GM21423 (cell line): ENCODE measurements at regions not wholly inside any gene's neighbourhood (a gene's known extent, or its start where the extent isn't known, plus 50 kb on each side); places are given as distances from the start of the nearest gene placed in this dataset.
A peak's percentile ranks its signal among the peaks of the same experiment; 100 is the strongest.

Source experiments
- ATAC-seq: cut with Tn5 transposase; IDR thresholded peaks from one replicate; pipeline ENCODE4 v1.9.1; 2021; ENCODE audit warnings: mild to moderate bottlenecking, moderate library complexity; ENCODE audit not compliant: unreplicated experiment

GRCh38 chr2:58578276-58578675 lies 337.2 kb upstream of the FANCL start:
- ATAC-seq = no peak

GRCh38 chr2:58574873-58575272 lies 333.7 kb upstream of the FANCL start:
- ATAC-seq = no peak

- ATAC-seq = no peak
These were observed 331.6 kb upstream of the FANCL start for GRCh38 chr2:58572731-58573130.

DNA sequence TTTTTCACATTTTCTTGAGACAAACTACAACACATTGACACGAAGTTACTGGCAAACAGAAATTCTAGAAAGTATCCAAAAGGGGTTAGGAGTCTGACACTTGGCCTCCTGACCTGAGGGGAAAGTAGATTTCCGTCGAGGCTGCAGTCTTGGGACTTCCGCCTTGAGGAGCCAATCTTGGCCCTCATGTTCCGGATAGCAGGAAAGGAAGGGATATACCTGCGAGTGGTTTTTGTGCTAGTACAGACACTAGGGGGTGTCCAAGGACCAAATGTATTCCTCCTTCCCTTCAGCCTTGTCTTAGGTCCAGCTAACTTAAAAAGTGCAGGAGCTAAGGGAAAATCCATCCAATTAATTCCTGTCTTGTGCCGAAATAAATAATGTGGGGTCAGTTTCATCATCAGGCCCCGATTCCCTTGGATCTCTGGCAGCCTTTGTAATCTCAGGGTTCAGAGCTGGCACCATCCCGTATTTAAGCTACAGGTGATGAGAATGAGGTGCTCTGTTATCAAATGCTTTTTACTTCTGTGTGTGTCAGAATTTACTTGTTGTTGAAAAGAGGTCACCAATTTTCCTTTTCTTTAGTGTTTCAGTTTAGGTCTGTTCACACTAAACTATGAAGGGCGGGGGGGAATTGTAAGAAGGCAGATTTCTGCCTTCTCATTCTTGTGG lies 330.2 kb upstream of the FANCL start:
- ATAC-seq = peak; percentile 88

GRCh38 chr2:58569475-58570185 lies 328.5 kb upstream of the FANCL start:
- ATAC-seq = no peak

DNA sequence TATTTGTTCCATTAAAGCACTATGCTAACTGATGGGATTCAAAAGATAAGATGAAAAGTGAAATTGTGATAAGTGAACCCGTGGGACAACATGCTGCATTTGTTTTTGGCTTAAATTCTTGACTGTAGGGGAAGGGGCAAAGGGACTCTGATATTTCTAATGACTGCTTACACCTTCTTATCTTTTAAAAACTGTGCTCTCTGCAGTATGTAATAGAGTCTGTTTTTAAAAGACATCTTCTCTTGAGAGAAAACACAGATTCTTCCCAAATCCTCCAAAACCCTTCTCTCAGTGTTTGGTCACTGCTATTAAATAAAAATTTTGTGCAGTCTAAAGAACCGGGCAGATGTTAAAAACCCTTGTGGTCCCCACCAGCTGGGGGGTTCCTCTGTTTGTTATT lies 327.8 kb upstream of the FANCL start:
- no peak for ATAC-seq

GRCh38 chr2:58562276-58562675 lies 321.2 kb upstream of the FANCL start:
- no peak for ATAC-seq

- ATAC-seq = no peak
These were observed 319.4 kb upstream of the FANCL start for GRCh38 chr2:58560531-58560930.

DNA sequence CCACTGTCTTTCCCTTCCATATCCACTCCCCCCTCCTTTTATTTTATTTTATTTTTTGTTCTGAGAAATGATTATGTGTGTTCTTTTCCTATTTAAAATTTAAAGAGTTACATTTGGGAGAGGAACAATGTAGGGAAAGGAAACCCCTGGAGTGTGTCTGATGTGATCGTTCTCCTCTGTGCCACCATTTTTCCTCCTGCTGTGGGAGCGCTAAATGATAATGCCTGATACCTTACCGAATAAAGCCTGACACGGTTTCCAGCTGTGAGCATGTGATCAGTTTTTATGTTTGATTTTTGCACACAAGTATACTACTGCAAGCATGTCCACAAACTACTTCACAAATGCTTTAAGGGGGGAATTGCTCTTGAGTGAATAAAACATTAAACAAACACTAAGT lies 317.8 kb upstream of the FANCL start:
- ATAC-seq = no peak

DNA sequence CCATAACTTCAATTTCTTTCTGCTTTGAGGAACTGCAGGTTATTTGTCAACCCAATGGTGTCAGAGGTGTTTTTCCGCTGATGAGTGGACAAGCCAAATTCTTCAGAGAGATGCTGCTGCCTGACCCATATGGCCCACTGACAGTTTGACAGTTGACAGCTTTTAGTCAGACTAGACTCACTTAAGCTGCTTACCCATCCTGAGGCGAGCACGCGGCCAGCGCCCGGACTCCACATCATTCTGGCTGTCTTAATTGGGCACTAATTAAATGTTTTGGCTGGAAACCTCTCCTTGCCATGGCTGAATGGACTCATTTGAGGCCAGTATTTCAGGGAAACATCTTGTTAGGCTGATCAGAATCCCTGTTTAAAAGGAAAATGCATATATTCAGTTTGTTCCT lies 316.1 kb upstream of the FANCL start:
- no peak for ATAC-seq

DNA sequence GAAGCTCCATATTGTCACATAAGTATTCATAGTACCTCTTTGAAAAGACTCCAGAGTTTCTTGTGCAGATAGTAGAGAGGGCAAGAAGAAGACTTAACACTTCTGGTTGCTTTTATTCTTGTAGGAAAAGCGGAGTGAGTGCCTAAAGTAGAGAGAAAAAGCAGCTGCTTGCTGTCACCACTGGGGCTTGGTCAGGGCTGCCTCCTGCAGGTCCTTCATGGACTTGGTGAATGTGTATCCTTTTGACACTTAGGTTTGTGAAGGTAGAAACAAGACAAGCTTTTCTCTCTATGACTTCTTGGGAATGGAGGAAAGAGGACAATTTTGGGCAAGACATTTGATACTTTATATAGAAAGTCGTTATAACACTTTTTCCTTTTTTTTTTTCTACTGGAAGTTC lies 312.8 kb upstream of the FANCL start:
- no peak for ATAC-seq

DNA sequence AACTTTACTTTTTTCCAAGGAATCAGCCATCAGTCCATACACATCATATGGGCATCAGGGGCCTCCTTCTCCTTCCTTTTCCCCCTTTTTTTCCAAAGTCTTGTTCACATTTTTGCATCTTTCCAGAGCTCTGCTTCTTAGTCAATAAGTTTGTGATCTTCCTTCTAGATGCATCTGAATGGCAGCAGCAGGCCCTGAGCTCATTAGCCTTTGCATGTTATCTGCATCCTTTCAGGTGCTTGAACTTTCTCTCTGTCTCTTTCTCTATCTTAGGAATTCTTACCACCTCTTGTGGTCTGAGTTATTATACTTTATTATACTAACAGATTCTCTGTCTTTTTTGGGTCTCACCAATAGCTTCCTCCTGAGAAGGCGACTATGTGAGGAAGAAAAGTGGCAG lies 312.4 kb upstream of the FANCL start:
- no peak for ATAC-seq

GRCh38 chr2:58545300-58546280 lies 304.5 kb upstream of the FANCL start:
- no peak for ATAC-seq

DNA sequence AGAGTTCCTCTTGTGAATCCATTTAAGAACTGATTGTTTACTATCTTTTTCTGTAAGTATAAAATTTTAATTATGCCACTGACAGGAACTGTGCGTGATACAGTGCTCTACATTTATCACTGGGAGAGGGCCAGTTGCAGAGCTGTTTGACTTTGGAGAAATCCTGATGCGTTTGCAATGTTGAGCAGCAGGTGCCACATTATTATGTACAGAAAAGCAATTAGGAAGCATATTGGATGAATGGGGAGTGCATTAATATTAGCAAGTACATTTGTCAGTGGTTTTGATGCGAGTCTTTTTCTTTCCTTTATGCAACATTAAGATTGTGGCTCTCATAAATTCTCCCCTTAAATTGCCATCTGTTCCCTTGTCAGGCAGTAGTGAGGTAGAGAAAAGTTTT lies 302.3 kb upstream of the FANCL start:
- ATAC-seq = no peak

GRCh38 chr2:58541511-58541910 lies 300.4 kb upstream of the FANCL start:
- no peak for ATAC-seq

DNA sequence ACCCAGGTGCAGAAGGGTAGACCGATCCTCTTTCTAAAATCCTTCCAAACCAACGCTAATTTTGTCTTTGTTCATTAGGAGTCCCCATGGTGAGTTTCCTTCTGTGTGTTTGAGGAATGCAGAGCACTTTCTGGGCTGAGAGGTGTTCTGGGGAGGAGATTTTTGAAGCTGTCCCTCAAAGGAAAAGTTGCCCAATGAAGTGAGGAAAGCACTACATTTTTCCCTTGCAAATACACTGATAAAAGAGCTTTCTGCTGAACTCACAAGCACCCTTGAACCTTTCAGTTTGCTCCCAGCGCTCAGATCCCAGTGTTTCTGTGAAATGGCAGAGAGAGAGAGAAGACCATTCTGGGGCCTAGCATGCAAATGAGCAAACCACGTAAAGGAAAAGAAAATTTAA lies 299.6 kb upstream of the FANCL start:
- ATAC-seq = no peak

DNA sequence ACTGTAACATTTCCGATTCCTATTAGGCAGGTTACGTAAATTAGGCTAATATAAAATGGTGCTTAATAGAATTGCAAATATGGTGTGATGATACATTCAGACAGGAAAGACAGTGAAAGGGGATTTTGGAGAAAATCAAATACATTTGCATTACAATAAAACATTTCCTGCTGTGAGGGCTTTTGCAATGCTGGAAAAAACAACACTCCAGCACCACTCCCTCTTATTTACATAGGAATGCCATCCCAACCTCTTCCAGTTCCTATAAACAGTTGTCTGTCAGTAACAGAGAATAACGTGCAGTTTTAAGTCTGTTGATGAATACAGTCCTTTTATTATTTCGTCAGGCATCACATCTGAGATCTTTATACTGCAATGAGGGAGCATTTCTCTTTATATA lies 298.8 kb upstream of the FANCL start:
- no peak for ATAC-seq

- ATAC-seq = no peak
These were observed 294.9 kb upstream of the FANCL start for GRCh38 chr2:58535990-58536389.

DNA sequence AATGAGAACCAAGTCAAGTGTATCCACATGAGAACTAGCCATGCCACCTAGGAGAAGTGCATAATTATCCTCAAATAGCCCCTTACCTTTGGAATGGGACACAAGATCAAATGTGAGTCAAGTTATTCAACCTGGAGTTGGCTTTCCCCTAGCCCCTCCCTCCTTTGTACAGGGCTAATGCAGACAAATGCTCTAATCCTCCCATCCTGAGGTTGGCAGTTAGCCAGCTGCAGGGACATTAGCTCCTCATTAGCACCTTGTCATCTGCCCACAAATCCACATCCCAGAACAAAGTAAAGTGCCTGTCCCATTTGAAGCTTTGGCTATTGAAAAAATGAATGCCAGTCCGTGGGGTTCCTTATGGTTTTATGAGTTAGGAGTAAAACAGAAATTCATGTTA lies 294.1 kb upstream of the FANCL start:
- no peak for ATAC-seq

- no peak for ATAC-seq
These were observed 292.3 kb upstream of the FANCL start for GRCh38 chr2:58533376-58533775.

GRCh38 chr2:58532641-58533040 lies 291.5 kb upstream of the FANCL start:
- ATAC-seq = no peak

- ATAC-seq = no peak
These were observed 286.5 kb upstream of the FANCL start for GRCh38 chr2:58527647-58528046.
